NCI-H146 treated with DMSO at 0.1 percent for 48 hours (cell line): ENCODE measurements at regions not wholly inside any gene's neighbourhood (a gene's known extent, or its start where the extent isn't known, plus 50 kb on each side); places are given as distances from the start of the nearest gene placed in this dataset.
"Not testable (repeated sequence)": the region's sequence is repeated elsewhere in the genome, so short reads cannot be mapped to it uniquely, and the experiment has no call there.

Source experiments
- DNase-seq: peaks from one replicate; lab custom pipeline; 2025; ENCODE audit not compliant: unreplicated experiment; lab: John Stamatoyannopoulos, UW

DNA sequence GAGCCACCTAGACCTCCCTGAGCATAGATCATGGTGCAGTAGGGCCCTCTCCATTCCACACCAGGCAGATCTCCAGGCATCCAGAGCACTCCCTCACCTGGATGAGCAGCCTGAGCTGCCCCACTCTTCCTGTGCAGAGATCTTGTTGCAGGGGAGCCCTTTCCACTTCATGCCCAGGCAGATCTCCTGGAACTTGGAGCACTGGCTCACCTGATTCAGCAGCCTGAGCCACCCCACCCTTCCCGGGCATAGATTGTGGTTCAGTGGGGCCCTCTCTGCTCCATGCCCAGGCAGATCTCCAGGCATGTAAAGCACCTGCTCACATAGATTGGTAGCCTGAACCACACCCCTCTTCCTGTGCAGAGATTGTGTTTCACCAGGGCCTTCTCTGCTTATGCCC is 78.0 kb downstream of the SEC16B start:
- no peak for DNase-seq

DNA sequence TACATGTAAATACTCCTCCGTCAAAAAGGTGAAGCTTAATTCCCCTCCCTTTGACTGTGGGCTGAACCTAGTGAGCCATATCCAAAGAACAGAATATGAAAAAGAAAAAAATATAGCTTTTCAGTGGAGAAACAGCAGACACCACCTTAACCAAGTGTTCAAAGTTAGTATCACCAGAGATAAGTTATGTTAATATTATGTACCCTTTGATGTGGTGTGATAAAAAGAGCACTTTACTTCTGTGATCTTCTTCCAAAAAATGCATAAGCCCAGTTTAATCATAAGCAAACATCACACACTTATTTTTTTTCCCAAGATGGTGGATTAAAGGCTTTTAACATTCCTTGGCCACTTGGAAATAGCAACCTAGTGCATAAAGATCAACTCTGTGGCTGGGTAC is 79.4 kb downstream of the SEC16B start:
- DNase-seq, result no peak

DNA sequence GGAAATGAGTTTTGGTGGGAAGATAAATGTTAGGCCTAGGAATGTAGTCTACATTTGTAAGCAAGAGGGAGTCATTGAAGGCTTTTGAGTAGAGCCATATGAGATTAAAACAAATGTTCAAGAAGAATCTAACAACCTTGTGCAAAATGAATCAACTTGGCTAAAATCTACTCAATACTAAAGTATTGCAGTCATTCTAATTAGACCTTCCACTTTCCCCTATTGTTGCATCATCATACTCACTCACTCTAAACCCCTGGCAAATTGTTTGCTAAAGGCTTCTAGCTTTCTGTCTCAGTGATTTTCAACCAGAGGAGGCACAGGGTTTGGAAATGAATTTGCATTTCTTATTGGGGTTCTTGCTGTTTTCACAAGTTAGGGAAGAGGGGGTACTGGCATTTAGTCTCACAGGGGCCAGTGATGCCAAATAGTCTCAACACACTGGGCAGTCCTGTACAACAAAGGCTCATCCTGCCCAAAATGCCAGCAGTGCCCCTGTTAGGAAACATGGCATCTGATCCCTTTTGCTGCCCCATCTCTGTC is 85.3 kb downstream of the SEC16B start:
- DNase-seq, result no peak

DNA sequence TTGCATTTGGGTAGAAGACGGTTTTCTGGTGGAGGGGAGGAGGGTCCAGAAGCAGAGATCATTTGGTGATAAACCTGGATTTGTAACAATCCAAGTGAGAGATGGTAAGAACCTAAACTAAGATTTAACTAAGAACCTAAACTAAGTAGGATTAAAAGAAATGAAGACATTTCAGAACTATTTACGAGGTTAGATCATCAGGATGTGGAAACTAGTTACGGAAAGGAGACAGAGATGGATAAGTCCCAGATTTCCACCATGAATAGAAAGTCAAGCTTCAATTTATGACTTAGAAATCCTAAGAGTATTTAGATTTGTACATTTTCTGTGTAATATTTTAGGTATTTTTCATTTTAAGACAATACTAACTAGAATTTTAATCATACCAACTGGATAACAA is 86.3 kb downstream of the SEC16B start:
- DNase-seq, result no peak

DNA sequence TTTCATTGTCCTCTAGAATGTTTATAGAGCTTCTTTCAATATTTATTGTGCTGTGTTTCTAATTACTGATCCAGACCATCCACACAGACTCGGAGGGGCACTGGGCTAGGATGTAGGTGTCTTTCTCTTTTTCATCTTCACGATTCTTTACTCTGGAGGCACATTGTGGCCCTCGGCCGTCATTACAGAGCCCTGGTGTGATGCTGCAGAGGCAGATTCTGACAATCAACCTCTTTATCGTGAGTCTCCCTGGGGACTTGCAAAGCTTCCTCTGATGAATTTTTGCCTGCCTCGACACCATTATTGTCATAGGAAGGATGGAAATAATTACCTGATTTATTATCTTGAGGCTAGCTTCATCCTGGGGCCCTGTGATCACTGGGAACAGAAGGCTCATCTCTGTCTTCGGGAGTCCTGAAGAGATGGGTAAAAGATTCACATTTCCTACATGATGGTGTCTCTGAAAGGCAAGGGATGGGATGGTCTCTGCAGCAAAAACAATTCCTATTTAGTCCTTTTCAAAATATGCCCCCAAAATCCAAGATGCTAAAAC is 89.4 kb downstream of the SEC16B start:
- no peak for DNase-seq

DNA sequence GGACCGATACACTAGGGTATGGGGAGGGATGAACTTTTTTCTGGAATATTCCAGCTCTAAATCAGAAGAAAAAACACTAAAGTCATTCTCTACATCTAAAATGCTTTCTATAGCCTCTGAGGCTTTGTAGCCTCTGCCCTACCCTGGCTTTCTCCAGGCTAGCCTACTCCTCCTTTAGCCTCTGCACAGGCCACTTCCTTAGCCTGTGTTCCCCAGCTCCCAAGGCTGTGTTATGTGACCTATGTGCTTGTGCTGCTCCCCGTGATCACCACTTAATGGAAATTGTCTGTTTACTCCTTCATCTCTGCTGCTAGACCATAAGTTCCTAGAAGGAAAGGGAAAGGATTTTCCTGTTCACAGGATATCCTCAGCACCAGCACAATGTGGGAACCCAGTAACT is 92.8 kb downstream of the SEC16B start:
- DNase-seq, result no peak

- DNase-seq, result no peak
Measured at GRCh38 chr1:177873238-177873637, 96.6 kb downstream of the SEC16B start.

- peak; percentile 81 for DNase-seq
Measured at GRCh38 chr1:177872308-177872900, 97.5 kb downstream of the SEC16B start.

DNA sequence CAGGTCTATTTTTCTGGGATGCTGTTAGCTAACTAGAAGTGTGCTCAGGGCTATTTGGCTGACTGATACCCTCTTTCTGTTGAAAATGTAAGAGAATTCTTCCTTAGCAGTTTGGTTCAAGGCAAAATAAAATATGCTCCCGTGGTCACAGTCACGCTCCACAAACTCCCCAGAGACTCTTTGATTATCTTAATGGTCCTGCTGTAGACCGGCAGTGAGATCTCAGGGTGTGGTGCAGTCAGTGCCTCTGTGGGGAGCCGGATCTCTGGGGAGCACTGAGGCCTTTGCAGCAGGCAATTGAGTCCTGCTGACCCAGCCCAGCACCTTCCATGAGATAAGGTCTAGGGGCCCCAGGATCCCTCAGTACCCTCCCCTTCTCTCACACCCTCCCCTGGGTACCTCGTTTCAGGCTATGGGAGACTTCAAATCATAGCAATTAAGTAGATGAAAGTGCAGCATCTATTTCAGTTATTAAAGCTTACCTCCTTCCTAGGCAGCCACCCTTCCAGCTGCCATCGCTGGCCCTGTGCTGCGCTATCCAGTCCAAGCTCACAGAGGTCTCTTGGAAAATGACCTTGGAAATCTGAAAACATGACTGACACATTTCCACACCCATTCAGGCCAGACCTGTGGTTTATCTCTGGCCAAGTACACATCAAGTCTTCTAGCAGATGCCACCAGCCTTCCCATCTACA is 98.1 kb downstream of the SEC16B start:
- DNase-seq, result no peak

DNA sequence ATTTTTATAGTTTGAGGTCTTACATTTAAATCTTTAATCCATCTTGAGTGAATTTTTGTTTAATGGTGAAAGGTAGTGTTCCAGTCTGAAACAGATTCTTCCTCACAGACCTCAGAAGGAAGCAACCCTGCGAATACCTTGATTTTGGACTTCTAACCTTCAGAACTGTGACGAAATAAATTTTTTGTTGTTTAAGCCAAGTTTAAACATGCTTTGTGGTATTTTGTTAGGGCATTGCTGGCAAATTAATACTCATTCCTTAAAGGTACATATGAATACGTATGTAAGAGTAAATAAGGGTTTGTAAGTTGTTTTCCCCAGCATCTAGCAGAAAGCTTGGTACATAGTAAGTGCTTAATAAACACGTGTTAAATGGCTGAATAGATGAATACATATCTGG is 100.3 kb downstream of the SEC16B start:
- DNase-seq, result no peak

DNA sequence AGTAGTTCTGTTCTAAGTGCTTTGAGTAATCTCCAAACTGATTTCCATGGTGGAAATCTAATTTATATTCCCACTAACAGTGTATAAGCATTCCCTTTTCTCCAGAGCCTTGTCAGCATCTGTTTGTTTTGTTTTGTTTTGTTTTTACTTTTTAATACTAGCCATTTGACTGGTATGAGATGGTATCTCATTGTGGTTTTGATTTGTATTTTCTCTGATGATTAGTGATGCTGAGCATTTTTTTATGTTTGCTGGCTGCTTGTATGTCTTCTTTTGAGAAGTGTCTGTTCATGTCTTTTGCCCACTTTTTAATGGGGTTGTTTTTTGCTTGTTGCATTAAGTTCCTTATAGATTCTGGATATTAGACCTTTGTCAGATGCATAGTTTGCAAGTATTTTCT is 100.8 kb downstream of the SEC16B start:
- DNase-seq, result not testable (repeated sequence)

GRCh38 chr1:177865807-177866206 is 104.1 kb downstream of the SEC16B start:
- DNase-seq, result no peak

DNA sequence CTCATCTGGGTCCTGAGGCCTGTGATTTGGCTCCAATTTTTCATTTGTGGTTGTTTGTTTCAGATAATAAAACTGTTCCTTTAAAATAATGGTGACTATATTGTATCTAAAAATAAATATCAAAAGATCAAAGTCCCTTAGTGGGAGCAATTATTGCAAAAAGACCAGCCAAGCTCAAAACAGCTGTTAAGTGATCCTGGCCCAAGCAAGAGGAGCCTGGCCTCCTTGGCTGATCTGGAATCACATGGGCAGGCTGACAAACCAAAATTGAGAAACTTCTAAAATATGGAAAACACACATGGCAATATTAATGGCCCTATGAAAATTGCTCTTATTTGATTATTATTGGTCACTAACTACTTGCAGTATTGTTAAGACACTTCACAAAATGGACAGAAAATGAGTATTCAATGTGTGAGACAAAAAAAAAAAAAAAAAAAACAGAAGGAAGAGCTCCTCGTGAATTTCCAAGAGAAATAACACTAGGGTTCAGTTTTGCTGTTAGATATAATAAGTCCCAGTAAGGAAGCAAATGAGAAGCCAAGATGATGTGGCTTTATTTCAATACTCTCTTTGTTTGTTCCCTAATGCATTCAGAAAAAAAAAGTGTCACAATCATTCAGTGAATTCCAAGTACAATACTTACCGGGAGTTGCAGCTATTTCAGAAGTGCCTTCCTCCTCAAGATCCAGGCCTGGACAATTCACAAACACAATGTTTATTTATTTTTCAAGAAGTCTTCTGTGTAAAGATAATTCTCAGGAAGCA is 105.1 kb downstream of the SEC16B start:
- no peak for DNase-seq

DNA sequence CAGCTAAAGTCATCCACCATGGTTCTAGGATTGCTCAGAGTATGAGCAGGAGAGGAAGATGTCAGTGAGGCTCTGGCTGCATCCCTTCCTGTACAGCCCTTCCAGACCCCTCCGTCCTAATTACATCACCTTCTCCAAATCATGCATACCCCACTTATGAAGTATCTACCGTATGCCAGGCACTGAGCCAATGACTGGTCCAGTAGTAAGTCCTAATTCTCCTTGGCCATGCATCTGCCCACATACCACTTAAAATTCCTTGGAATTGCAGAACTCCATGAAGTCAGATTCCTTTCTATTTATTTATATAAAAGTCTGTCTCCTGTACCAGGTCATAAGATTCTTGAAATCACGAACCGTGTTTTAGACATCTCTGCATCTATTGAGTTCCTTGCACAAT is 106.1 kb downstream of the SEC16B start:
- no peak for DNase-seq

DNA sequence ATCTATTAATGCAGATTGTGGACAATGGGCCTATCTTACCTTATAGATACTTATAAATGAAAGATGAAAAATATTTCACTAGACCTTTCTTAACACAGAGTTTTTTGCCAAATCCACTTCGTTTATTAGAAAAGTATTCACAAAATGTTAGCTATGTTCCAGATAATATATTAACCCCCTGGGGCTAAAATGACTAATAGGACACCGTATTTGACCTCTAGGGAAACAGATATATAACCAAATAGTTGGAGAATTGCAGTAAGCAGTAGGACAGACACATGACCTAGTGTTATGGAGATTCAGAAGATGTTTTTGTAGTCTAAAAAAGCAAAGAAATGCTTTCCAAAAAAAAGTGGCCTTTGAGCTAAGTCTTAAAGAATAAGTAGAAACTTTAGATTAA is 106.9 kb downstream of the SEC16B start:
- no peak for DNase-seq

DNA sequence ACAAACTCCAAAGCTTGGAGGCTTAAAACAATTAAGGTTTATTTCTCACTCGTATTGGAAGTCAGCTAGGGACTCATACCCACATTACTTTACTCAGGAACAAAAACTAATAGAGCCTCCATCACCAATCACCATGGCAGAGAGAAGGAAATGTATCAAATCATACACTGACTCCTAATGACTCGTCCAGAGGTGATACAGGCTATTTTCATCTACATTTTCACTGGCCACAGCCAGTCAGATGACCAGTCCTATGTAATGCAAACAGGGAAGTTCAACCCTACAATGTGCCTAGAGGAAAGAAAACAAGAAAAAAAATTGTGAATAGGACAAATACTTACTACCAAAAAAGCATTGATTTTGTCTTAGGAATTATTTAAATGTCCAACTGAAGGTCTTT is 110.3 kb downstream of the SEC16B start:
- no peak for DNase-seq

DNA sequence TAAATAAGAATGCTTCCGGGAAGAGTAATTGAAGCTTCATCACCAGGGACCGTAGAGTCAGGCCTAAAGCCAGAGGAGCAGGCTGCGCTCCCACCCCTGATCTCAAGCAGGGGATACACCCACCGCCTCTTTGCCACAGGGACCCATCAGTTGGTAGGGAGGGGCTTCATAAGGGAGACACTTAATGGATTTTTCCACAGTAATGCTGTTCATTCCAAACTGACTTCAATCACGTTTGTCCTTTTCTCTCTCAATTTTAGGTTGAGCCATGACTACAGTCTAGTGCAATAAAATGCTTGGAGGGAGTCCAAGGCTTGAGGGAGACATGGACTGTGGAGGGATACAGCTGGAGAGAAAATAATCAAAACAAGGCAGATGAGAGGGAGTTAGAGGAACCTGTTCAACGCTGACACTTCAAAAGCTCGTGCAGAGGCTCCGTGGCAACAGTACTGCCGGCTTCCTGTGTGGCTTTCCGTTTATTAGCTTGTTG is 111.5 kb downstream of the SEC16B start:
- no peak for DNase-seq

DNA sequence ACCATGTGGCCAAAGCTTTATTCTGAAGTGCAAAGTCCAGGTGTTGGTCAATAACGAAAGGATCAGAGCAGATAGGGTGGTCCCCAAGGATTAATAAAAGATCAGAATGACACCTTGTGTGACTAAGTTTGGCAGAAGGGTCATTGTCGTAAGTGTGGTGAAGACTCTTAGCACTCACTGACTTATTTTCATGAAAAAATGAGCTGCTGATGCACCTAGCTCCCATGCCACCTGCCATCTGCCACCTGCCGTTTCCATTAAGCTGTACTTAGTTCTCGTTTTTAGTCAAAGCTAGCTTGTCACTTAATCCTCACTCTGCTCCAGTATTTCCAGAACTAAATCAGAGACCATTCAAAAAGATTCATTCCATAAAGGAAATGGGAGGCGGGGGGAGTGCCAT is 112.6 kb downstream of the SEC16B start:
- no peak for DNase-seq

GRCh38 chr1:177854951-177855350 is 114.9 kb downstream of the SEC16B start:
- no peak for DNase-seq

GRCh38 chr1:177849579-177850290 is 120.1 kb downstream of the SEC16B start:
- DNase-seq, result no peak

GRCh38 chr1:177849130-177849529 is 120.7 kb downstream of the SEC16B start:
- no peak for DNase-seq
